A172 (cell line): ENCODE measurements at regions not wholly inside any gene's neighbourhood (a gene's known extent, or its start where the extent isn't known, plus 50 kb on each side); places are given as distances from the start of the nearest gene placed in this dataset.
A peak's percentile ranks its signal among the peaks of the same experiment; 100 is the strongest.

ENCODE experiments used
- DNase-seq: peaks from one replicate; pipeline ENCODE4 v3.0.0-alpha.2; 2015; ENCODE audit warnings: low spot score

- no peak for DNase-seq
Observed at GRCh38 chr13:73937441-73937840, 196.8 kb downstream of the KLF12 start.

GRCh38 chr13:73935991-73936390, 198.2 kb downstream of the KLF12 start:
- DNase-seq = no peak

GRCh38 chr13:73934771-73935170, 199.4 kb downstream of the KLF12 start:
- DNase-seq = no peak

GRCh38 chr13:73934215-73934641, 200.0 kb downstream of the KLF12 start:
- peak; percentile 38 for DNase-seq

- DNase-seq = no peak
Observed at GRCh38 chr13:73933795-73934194, 200.4 kb downstream of the KLF12 start.

GRCh38 chr13:73932091-73932490, 202.1 kb downstream of the KLF12 start:
- no peak for DNase-seq

- no peak for DNase-seq
Observed at GRCh38 chr13:73929287-73929932, 204.8 kb downstream of the KLF12 start.

- no peak for DNase-seq
Observed at GRCh38 chr13:73924607-73925006, 209.6 kb downstream of the KLF12 start.

- no peak for DNase-seq
Observed at GRCh38 chr13:73922493-73923393, 211.5 kb downstream of the KLF12 start.

- no peak for DNase-seq
Observed at GRCh38 chr13:73918691-73919090, 215.5 kb downstream of the KLF12 start.

GRCh38 chr13:73913751-73914518, 220.3 kb downstream of the KLF12 start:
- no peak for DNase-seq

- DNase-seq = peak; percentile 10
Observed at GRCh38 chr13:73913079-73913740, 221.0 kb downstream of the KLF12 start.

GRCh38 chr13:73911361-73911760, 222.8 kb downstream of the KLF12 start:
- DNase-seq = no peak

- no peak for DNase-seq
Observed at GRCh38 chr13:73910733-73911132, 223.5 kb downstream of the KLF12 start.

- no peak for DNase-seq
Observed at GRCh38 chr13:73908809-73909208, 225.4 kb downstream of the KLF12 start.

GRCh38 chr13:73904625-73905024, 229.6 kb downstream of the KLF12 start:
- DNase-seq = no peak

- DNase-seq = no peak
Observed at GRCh38 chr13:73903561-73903960, 230.6 kb downstream of the KLF12 start.

- no peak for DNase-seq
Observed at GRCh38 chr13:73902847-73903246, 231.4 kb downstream of the KLF12 start.

GRCh38 chr13:73902296-73902695, 231.9 kb downstream of the KLF12 start:
- no peak for DNase-seq

- DNase-seq = no peak
Observed at GRCh38 chr13:73901324-73902068, 232.7 kb downstream of the KLF12 start.

- DNase-seq = no peak
Observed at GRCh38 chr13:73900591-73900990, 233.6 kb downstream of the KLF12 start.
